ENCODE measurements at regions not wholly inside any gene's neighbourhood (a gene's known extent, or its start where the extent isn't known, plus 50 kb on each side); places are given as distances from the start of the nearest gene placed in this dataset.

GRCh38 chr7:52018680-52019054, 702.1 kb upstream of the COBL start:
- Histone ChIP-seq H3K27me3 (no peaks in the 10 kb centered on the region), H3K9me3 (no peaks in the 10 kb centered on the region), H3K4me3 (no peak overlapping the region), H3K4me1 (no peaks in the 10 kb centered on the region), H3K36me3 (no peaks in the 10 kb centered on the region), H3K27ac (no peak overlapping the region)
- intact Hi-C loops (cut with DNase I), result no loop called here
- no peak for TF ChIP-seq POLR2A (IDR thresholded peaks at IDR 0.05)
- no peak for TF ChIP-seq CTCF (IDR thresholded peaks at IDR 0.05)
- DNase-seq (no peak), ATAC-seq (no peak)
- 74% methylated on average over 3 of the region's 3 CpGs for WGBS (ENCODE audit: insufficient coverage, low coverage, low lambda C conversion rate, missing lambda C conversion rate)

- peak in 2 of 3 donors; percentile 20 to 51 for DNase-seq
- no peaks in the 10 kb centered on the region for H3K4me1 ChIP-seq
- WGBS (ENCODE audit: insufficient coverage, low coverage, low lambda C conversion rate, missing lambda C conversion rate), result 20% methylated on average over 7 of the region's 8 CpGs
- peak overlapping the region; percentile 7 to 43 (median 38) for H3K4me3 ChIP-seq
- no peaks in the 10 kb centered on the region for H3K36me3 ChIP-seq
- H3K27me3 ChIP-seq, result no peaks in the 10 kb centered on the region
- no peaks in the 10 kb centered on the region for H3K9me3 ChIP-seq
- TF ChIP-seq POLR2A (IDR thresholded peaks at IDR 0.05) (no peak), CTCF (IDR thresholded peaks at IDR 0.05) (peak; percentile 48 to 63 (median 56))
- intact Hi-C loops (cut with DNase I), result no loop called here
- no peak overlapping the region for H3K27ac ChIP-seq
- peak; percentile 78 to 92 (median 83) for ATAC-seq
Observed at GRCh38 chr7:52017802-52018679, 701.4 kb upstream of the COBL start.

GRCh38 chr7:52009181-52009580, 692.6 kb upstream of the COBL start:
- Histone ChIP-seq H3K27me3 (no peaks in the 10 kb centered on the region), H3K9me3 (no peaks in the 10 kb centered on the region), H3K27ac (no peak overlapping the region), H3K4me3 (no peak overlapping the region), H3K36me3 (no peaks in the 10 kb centered on the region), H3K4me1 (no peaks in the 10 kb centered on the region)
- 35% methylated on average over 1 of the region's 1 CpG for WGBS (ENCODE audit: insufficient coverage, low coverage, low lambda C conversion rate, missing lambda C conversion rate)
- ATAC-seq (no peak), DNase-seq (no peak)
- no peak for TF ChIP-seq POLR2A (IDR thresholded peaks at IDR 0.05)
- intact Hi-C loops (cut with DNase I), result no loop called here

GRCh38 chr7:52006674-52007073, 690.1 kb upstream of the COBL start:
- H3K4me1 ChIP-seq, result no peaks in the 10 kb centered on the region
- ATAC-seq, result no peak
- intact Hi-C loops (cut with DNase I), result no loop called here
- 38% methylated on average over 1 of the region's 1 CpG for WGBS (ENCODE audit: insufficient coverage, low coverage, low lambda C conversion rate, missing lambda C conversion rate)
- H3K36me3 ChIP-seq, result no peaks in the 10 kb centered on the region
- H3K27me3 ChIP-seq, result no peaks in the 10 kb centered on the region
- TF ChIP-seq POLR2A (IDR thresholded peaks at IDR 0.05) (no peak), CTCF (IDR thresholded peaks at IDR 0.05) (no peak)
- no peaks in the 10 kb centered on the region for H3K9me3 ChIP-seq
- H3K4me3 ChIP-seq, result no peak overlapping the region
- no peak for DNase-seq
- H3K27ac ChIP-seq, result no peak overlapping the region

- no peaks in the 10 kb centered on the region for H3K9me3 ChIP-seq
- H3K27ac ChIP-seq, result no peak overlapping the region
- intact Hi-C loops (cut with DNase I), result no loop called here
- DNase-seq, result no peak
- no peak overlapping the region for H3K4me3 ChIP-seq
- ATAC-seq, result no peak
- H3K27me3 ChIP-seq, result no peaks in the 10 kb centered on the region
- no peak for TF ChIP-seq POLR2A (IDR thresholded peaks at IDR 0.05)
- no peak for TF ChIP-seq CTCF (IDR thresholded peaks at IDR 0.05)
- no peaks in the 10 kb centered on the region for H3K4me1 ChIP-seq
- WGBS (ENCODE audit: insufficient coverage, low coverage, low lambda C conversion rate, missing lambda C conversion rate), result 63% methylated on average over 3 of the region's 4 CpGs
- H3K36me3 ChIP-seq, result no peaks in the 10 kb centered on the region
Observed at GRCh38 chr7:52005613-52006012, 689.0 kb upstream of the COBL start.

Data from right lobe of liver (tissue), 6 donors.